H9 (cell line): ENCODE measurements at regions not wholly inside any gene's neighbourhood (a gene's known extent, or its start where the extent isn't known, plus 50 kb on each side); places are given as distances from the start of the nearest gene placed in this dataset.

Experiments
- DNase-seq: peaks from one replicate; pipeline ENCODE4 v3.0.0-alpha.2; 2017
- H2AFZ ChIP-seq: one replicate; pipeline ENCODE4 v1.6.1; 2013; ENCODE audit warnings: mild to moderate bottlenecking, low read length, control low read depth, moderate library complexity
- H2AK5ac ChIP-seq: 2 replicates; pipeline ENCODE4 v1.6.1; 2013; ENCODE audit warnings: low read length, control low read depth, mixed read lengths; ENCODE audit not compliant: insufficient read length
- H2BK120ac ChIP-seq: one replicate; pipeline ENCODE4 v1.6.1; 2013; ENCODE audit warnings: low read depth, mild to moderate bottlenecking, low read length, control low read depth, inconsistent platforms; ENCODE audit not compliant: poor library complexity, severe bottlenecking
- H2BK12ac ChIP-seq: 2 replicates; pipeline ENCODE4 v1.6.1; 2013; ENCODE audit warnings: low read length, control low read depth, mixed read lengths, low read depth; ENCODE audit not compliant: insufficient read length
- H2BK15ac ChIP-seq: 2 replicates; pipeline ENCODE4 v1.6.1; 2013; ENCODE audit warnings: low read depth, low read length, control low read depth
- H2BK20ac ChIP-seq: one replicate; pipeline ENCODE4 v1.6.1; 2013; ENCODE audit warnings: low read depth, mild to moderate bottlenecking, low read length, control low read depth, inconsistent platforms; ENCODE audit not compliant: poor library complexity, severe bottlenecking
- H2BK5ac ChIP-seq: 2 replicates; pipeline ENCODE4 v1.6.1; 2013; ENCODE audit warnings: low read length, control low read depth, mixed read lengths; ENCODE audit not compliant: insufficient read length
- H3K14ac ChIP-seq: 2 replicates; pipeline ENCODE4 v1.6.1; 2013; ENCODE audit warnings: low read length, control low read depth; ENCODE audit not compliant: insufficient read depth
- H3K18ac ChIP-seq: 2 replicates; pipeline ENCODE4 v1.6.1; 2013; ENCODE audit warnings: low read depth, mild to moderate bottlenecking, mixed read lengths, low read length, control low read depth; ENCODE audit not compliant: insufficient read length
- H3K23ac ChIP-seq: 2 replicates; pipeline ENCODE4 v1.6.1; 2013; ENCODE audit warnings: low read length, control low read depth, mixed read lengths, low read depth; ENCODE audit not compliant: insufficient read length
- H3K23me2 ChIP-seq: 2 replicates; pipeline ENCODE4 v1.6.1; 2013; ENCODE audit warnings: low read depth, mild to moderate bottlenecking, mixed read lengths, low read length, control low read depth; ENCODE audit not compliant: insufficient read length, poor library complexity, severe bottlenecking
- H3K27ac ChIP-seq: 2 replicates; pipeline ENCODE4 v1.5.1; 2013; ENCODE audit warnings: low read length, control low read depth, mixed read lengths, low read depth; ENCODE audit not compliant: insufficient read length
- H3K27me3 ChIP-seq: 2 replicates; pipeline ENCODE4 v1.6.1; 2013; ENCODE audit warnings: low read length, control low read depth, inconsistent platforms; ENCODE audit not compliant: insufficient read depth
- H3K4ac ChIP-seq: 2 replicates; pipeline ENCODE4 v1.6.1; 2013; ENCODE audit warnings: low read depth, mild to moderate bottlenecking, control low read depth, inconsistent platforms, low read length, moderate library complexity
- H3K4me1 ChIP-seq: 2 replicates; pipeline ENCODE4 v1.6.1; 2013; ENCODE audit warnings: low read length, control low read depth, inconsistent platforms; ENCODE audit not compliant: insufficient read depth
- H3K4me2 ChIP-seq: 2 replicates; pipeline ENCODE4 v1.6.1; 2013; ENCODE audit warnings: low read length, control low read depth, mixed read lengths; ENCODE audit not compliant: insufficient read length, insufficient read depth
- H3K56ac ChIP-seq: 2 replicates; pipeline ENCODE4 v1.6.1; 2013; ENCODE audit warnings: low read depth, mild to moderate bottlenecking, mixed read lengths, low read length, control low read depth; ENCODE audit not compliant: insufficient read length
- H3K79me1 ChIP-seq: 2 replicates; pipeline ENCODE4 v1.6.1; 2013; ENCODE audit warnings: low read depth, mild to moderate bottlenecking, moderate library complexity, low read length, control low read depth, inconsistent platforms; ENCODE audit not compliant: insufficient read depth, poor library complexity, severe bottlenecking
- H3K79me2 ChIP-seq: 2 replicates; pipeline ENCODE4 v1.6.1; 2013; ENCODE audit warnings: low read length, control low read depth, inconsistent platforms; ENCODE audit not compliant: insufficient read depth
- H3K9ac ChIP-seq: 2 replicates; pipeline ENCODE4 v1.6.1; 2013; ENCODE audit warnings: low read length, control low read depth, mixed read lengths; ENCODE audit not compliant: insufficient read length; ENCODE audit errors: extremely low read depth
- H3K9me3 ChIP-seq: one replicate; pipeline ENCODE4 v1.6.1; 2013; ENCODE audit warnings: low read depth, low read length, inconsistent platforms; ENCODE audit not compliant: control insufficient read depth
- H3T11ph ChIP-seq: one replicate; pipeline ENCODE4 v1.6.1; 2013; ENCODE audit warnings: mild to moderate bottlenecking, low read length, control low read depth, inconsistent platforms
- H4K20me1 ChIP-seq: one replicate; pipeline ENCODE4 v1.6.1; 2013; ENCODE audit not compliant: control insufficient read depth, insufficient read length, insufficient read depth
- H4K5ac ChIP-seq: 2 replicates; pipeline ENCODE4 v1.6.1; 2013; ENCODE audit warnings: low read depth, mild to moderate bottlenecking, mixed read lengths, low read length, control low read depth; ENCODE audit not compliant: insufficient read length
- H4K8ac ChIP-seq: replicated peaks from 2 replicates; pipeline ENCODE4 v1.6.1; 2013; ENCODE audit warnings: low read length, control low read depth, mixed read lengths, low read depth; ENCODE audit not compliant: insufficient read length
- H4K91ac ChIP-seq: 2 replicates; pipeline ENCODE4 v1.6.1; 2013; ENCODE audit warnings: low read depth, mild to moderate bottlenecking, moderate library complexity, mixed read lengths, low read length, control low read depth; ENCODE audit not compliant: insufficient read length
- H3K27ac Mint-ChIP-seq, 3 experiments: 2 replicates in 2 of 3; 3 replicates in 1 of 3; pipeline ENCODE4 v1.8.0; 2020 to 2021; ENCODE audit warnings: mixed read lengths in 3 of 3, mild to moderate bottlenecking in 1 of 3, moderate library complexity in 1 of 3
- H3K27me3 Mint-ChIP-seq: 2 replicates; pipeline ENCODE4 v1.8.0; 2021; ENCODE audit warnings: low read depth, mild to moderate bottlenecking, moderate library complexity, mixed read lengths
- H3K36me3 Mint-ChIP-seq, 3 experiments: 2 replicates in 2 of 3; 3 replicates in 1 of 3; pipeline ENCODE4 v1.8.0; 2020 to 2021; ENCODE audit warnings: low read depth in 3 of 3, mixed read lengths in 3 of 3; ENCODE audit not compliant: insufficient read depth in 1 of 3
- H3K4me1 Mint-ChIP-seq, 2 experiments: 2 replicates each; pipeline ENCODE4 v1.8.0; 2020; ENCODE audit warnings: mixed read lengths in 2 of 2
- H3K4me3 Mint-ChIP-seq, 2 experiments: 2 replicates in 1 of 2; 3 replicates in 1 of 2; pipeline ENCODE4 v1.8.0; 2020 to 2021; ENCODE audit warnings: mild to moderate bottlenecking in 2 of 2, mixed read lengths in 2 of 2, moderate library complexity in 1 of 2
- H3K9me3 Mint-ChIP-seq, 2 experiments: 2 replicates in 1 of 2; 3 replicates in 1 of 2; pipeline ENCODE4 v1.8.0; 2020; ENCODE audit warnings: mild to moderate bottlenecking in 2 of 2, mixed read lengths in 2 of 2, moderate library complexity in 1 of 2
- CTCF ChIP-seq: fragments of 200-600 bp; sonication (generic); conservative IDR thresholded peaks from 3 replicates; pipeline ENCODE4 v1.8.0; 2021; ENCODE audit warnings: antibody characterized with exemption, mild to moderate bottlenecking
- WGBS: extraction: QIAGEN DNeasy Blood & Tissue Kit; methylation state at CpG from one replicate; pipeline ENCODE4 v1.1.7; 2013; ENCODE audit warnings: missing lambda C conversion rate, low lambda C conversion rate, mixed read lengths; ENCODE audit not compliant: insufficient read length; ENCODE audit errors: extremely low coverage; 5-methylcytosine and 5-hydroxymethylcytosine counted together

DNA sequence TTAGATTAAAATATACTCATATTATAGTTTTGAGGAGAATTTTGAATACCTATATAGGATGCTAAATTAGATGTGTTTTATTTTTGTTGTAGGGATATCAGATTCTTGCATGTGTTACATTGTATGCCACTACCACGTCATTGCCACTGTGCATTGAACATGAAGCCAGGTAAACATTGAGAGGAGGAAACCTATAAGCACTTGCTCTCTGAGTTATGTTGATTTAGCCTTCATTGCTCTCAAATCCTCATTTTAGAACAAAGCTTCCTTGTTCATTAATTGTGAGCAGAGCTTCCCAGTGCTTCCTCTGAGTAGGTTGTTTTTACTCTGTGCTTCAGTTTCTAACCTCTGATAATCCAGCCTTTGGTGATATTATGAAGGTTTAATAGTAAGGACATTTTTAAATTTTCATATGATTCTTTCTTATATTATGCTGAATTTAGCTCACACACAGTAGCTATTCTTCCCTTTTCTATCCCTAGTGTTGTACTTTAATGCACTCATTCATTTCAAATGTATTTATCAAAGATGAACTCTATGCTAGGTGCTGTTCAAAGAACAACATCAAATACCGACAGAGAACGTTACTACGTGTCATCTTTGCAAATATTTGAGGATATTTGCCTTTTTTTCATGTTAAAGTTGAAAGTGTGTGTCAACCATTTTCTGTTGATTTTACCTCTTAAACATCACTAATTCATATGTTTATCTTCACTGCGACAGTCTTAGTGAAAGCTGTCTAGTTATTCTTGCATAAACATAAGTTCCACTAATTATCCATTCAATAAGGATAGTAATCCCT, 1448.0 kb upstream of the MIR17HG start:
- no peak overlapping the region for H4K91ac ChIP-seq
- WGBS, result no CpG with 5 or more reads among the region's 5 CpGs
- Mint-ChIP-seq H3K27me3 (no peaks in the 10 kb centered on the region), H3K4me3 (no peak overlapping the region), H3K27ac (no peak overlapping the region), H3K4me1 (no peaks in the 10 kb centered on the region), H3K9me3 (peaks cover 2 to 5% of the 10 kb centered on the region in 2 experiments; a peak in 3 of 5 replicates), H3K36me3 (no peaks in the 10 kb centered on the region)
- no peak overlapping the region for H2BK120ac ChIP-seq
- no peaks in the 10 kb centered on the region for H3K23me2 ChIP-seq
- H3K9ac ChIP-seq, result no peak overlapping the region
- H3K4ac ChIP-seq, result no peak overlapping the region
- H4K8ac ChIP-seq, result no peak overlapping the region
- no peaks in the 10 kb centered on the region for H3K79me2 ChIP-seq
- no peaks in the 10 kb centered on the region for H3K9me3 ChIP-seq
- DNase-seq, result no peak
- H3K27ac ChIP-seq, result no peak overlapping the region
- H2BK15ac ChIP-seq, result no peak overlapping the region
- no peak overlapping the region for H3K18ac ChIP-seq
- H2AK5ac ChIP-seq, result no peak overlapping the region
- H2BK5ac ChIP-seq, result no peak overlapping the region
- no peak overlapping the region for H3K23ac ChIP-seq
- no peaks in the 10 kb centered on the region for H3K27me3 ChIP-seq
- H3T11ph ChIP-seq, result no peak overlapping the region
- H3K4me1 ChIP-seq, result no peaks in the 10 kb centered on the region
- no peak overlapping the region for H2AFZ ChIP-seq
- H3K14ac ChIP-seq, result no peak overlapping the region
- H4K20me1 ChIP-seq, result no peaks in the 10 kb centered on the region
- no peak overlapping the region for H3K56ac ChIP-seq
- H2BK20ac ChIP-seq, result no peak overlapping the region
- H3K79me1 ChIP-seq, result no peaks in the 10 kb centered on the region
- no peak for TF ChIP-seq CTCF
- H4K5ac ChIP-seq, result no peak overlapping the region
- no peak overlapping the region for H2BK12ac ChIP-seq
- no peak overlapping the region for H3K4me2 ChIP-seq
